SK-N-SH (cell line): ENCODE measurements at regions not wholly inside any gene's neighbourhood (a gene's known extent, or its start where the extent isn't known, plus 50 kb on each side); places are given as distances from the start of the nearest gene placed in this dataset.
A peak's percentile ranks its signal among the peaks of the same experiment; 100 is the strongest.

Source experiments
- EZH2phosphoT487 ChIP-seq: fragments of 200-600 bp; sonication (generic); IDR thresholded peaks from 2 replicates; pipeline ENCODE4 v1.6.1; 2017; ENCODE audit warnings: low read depth, mixed run types, mild to moderate bottlenecking, antibody characterized with exemption, moderate library complexity, borderline replicate concordance
- TF ChIP-seq, protein P1 (sequence below): IDR thresholded peaks from 2 replicates; pipeline ENCODE4 v1.6.1; 2012; ENCODE audit warnings: mild to moderate bottlenecking, low read depth, low read length, moderate library complexity

DNA sequence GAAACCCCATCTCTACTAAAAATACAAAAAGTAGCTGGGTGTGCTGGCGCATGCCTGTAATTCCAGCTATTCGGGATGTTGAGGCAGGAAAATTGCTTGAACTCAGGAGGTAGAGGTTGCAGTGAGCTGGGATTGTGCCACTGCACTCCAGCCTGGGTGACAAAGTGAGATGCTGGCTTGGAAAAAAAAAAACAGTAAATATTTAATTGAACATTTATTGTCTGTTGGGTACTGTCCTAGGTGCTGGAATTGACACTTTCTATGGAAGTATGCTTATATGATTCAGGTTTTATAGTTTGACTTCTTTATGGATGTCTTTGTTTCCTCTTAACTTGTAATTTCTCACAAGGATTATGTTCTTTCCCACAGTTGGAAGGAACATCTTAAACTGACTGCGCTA is 633.1 kb upstream of the SETBP1 start:
- TF ChIP-seq, protein P1, sequence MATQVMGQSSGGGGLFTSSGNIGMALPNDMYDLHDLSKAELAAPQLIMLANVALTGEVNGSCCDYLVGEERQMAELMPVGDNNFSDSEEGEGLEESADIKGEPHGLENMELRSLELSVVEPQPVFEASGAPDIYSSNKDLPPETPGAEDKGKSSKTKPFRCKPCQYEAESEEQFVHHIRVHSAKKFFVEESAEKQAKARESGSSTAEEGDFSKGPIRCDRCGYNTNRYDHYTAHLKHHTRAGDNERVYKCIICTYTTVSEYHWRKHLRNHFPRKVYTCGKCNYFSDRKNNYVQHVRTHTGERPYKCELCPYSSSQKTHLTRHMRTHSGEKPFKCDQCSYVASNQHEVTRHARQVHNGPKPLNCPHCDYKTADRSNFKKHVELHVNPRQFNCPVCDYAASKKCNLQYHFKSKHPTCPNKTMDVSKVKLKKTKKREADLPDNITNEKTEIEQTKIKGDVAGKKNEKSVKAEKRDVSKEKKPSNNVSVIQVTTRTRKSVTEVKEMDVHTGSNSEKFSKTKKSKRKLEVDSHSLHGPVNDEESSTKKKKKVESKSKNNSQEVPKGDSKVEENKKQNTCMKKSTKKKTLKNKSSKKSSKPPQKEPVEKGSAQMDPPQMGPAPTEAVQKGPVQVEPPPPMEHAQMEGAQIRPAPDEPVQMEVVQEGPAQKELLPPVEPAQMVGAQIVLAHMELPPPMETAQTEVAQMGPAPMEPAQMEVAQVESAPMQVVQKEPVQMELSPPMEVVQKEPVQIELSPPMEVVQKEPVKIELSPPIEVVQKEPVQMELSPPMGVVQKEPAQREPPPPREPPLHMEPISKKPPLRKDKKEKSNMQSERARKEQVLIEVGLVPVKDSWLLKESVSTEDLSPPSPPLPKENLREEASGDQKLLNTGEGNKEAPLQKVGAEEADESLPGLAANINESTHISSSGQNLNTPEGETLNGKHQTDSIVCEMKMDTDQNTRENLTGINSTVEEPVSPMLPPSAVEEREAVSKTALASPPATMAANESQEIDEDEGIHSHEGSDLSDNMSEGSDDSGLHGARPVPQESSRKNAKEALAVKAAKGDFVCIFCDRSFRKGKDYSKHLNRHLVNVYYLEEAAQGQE, result peak; percentile 82
- no peak for TF ChIP-seq EZH2phosphoT487
